ENCODE measurements at regions not wholly inside any gene's neighbourhood (a gene's known extent, or its start where the extent isn't known, plus 50 kb on each side); places are given as distances from the start of the nearest gene placed in this dataset.

DNA sequence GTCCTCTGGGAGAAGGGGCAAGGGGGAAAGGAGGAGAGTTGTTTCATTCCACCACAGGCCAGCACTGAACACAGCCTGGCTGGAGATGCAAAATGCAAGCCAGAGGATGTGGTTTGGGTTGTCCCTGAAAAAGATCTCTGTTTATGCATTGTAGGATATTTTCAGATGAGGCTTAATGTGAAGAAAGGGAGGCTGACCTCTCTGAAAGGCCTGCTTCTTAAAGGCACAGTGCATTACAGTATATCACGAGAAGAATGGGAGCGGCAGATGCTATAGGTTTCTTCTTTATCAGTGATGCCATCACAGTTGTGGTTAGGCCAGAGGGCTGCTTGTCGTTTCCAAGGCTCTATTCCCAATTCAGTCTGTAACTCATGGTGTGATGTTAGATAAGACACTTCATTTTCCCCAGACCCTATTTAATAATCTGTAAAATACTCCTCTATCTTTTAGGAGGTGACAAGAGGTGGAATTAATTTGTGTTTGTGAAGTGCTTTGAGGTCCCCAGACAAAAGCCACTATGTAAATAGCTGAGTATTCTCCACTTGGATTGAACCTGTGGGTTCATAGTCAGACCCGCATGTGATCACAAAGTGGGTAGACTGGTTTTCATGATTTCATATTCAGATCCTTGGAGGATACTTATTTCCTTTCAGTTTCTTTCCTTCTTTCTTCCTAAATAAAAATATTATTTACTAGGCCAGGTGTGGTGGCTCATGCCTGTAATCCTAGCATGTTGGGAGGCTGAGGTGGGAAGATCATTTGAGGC lies 76.5 kb upstream of the WDR26 start:
- ChIA-PET POLR2A (no interaction called here), CTCF (interaction anchor here (3.9 to 11.2 kb wide), 2 partner anchors 343 to 413 kb away, joined by 34 to 255 read pairs; no protein-coding TSS in a partner anchor)
- Histone ChIP-seq H3K4me3 (ENCODE audit: low read depth, low read length) (no peak overlapping the region), H3K27me3 (ENCODE audit: control insufficient read depth, insufficient read depth, low read length) (no peaks in the 10 kb centered on the region), H3K36me3 (ENCODE audit: control insufficient read depth, insufficient read depth, low read length) (no peaks in the 10 kb centered on the region)
- no peak for DNase-seq (ENCODE audit: low read depth)
- TF ChIP-seq, protein P1, sequence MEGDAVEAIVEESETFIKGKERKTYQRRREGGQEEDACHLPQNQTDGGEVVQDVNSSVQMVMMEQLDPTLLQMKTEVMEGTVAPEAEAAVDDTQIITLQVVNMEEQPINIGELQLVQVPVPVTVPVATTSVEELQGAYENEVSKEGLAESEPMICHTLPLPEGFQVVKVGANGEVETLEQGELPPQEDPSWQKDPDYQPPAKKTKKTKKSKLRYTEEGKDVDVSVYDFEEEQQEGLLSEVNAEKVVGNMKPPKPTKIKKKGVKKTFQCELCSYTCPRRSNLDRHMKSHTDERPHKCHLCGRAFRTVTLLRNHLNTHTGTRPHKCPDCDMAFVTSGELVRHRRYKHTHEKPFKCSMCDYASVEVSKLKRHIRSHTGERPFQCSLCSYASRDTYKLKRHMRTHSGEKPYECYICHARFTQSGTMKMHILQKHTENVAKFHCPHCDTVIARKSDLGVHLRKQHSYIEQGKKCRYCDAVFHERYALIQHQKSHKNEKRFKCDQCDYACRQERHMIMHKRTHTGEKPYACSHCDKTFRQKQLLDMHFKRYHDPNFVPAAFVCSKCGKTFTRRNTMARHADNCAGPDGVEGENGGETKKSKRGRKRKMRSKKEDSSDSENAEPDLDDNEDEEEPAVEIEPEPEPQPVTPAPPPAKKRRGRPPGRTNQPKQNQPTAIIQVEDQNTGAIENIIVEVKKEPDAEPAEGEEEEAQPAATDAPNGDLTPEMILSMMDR (IDR thresholded peaks at IDR 0.05; ENCODE audit: insufficient read depth, low read depth, low read length) = no peak

DNA sequence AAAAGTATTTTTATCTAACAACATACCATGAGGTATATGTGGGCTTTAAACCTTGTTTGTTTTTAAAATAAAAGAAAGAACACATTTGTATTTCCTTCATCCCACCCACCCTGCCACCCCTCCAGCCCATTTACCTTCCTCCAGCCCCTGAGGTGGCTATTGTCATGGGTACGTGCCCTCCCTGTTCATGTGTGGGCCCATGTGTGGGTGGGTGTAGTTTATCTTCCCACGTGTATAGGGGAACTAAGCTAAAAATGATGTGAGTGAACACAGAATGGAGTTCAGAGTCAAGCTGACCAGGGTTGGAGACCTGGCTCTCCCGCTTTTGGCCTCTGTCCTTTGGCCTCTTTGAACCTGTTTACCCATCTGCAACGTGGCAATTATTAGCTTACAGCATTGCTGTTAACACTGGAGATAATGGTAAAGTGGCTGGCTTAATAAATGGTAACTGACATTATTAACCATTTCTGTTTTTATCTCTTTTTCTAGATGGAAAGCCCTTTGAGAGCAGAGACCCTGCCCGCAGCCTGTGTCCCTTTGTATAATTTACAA lies 78.1 kb upstream of the WDR26 start:
- ChIA-PET CTCF (interaction anchor here (0.6 to 11.2 kb wide), 25 partner anchors 9 to 411 kb away, joined by 3 to 255 read pairs (median 4); no protein-coding TSS in a partner anchor), POLR2A (no interaction called here)
- Histone ChIP-seq H3K4me3 (ENCODE audit: low read depth, low read length) (no peak overlapping the region), H3K27me3 (ENCODE audit: control insufficient read depth, insufficient read depth, low read length) (no peaks in the 10 kb centered on the region), H3K36me3 (ENCODE audit: control insufficient read depth, insufficient read depth, low read length) (no peaks in the 10 kb centered on the region)
- no peak for DNase-seq (ENCODE audit: low read depth)
- TF ChIP-seq, protein P1 (IDR thresholded peaks at IDR 0.05; ENCODE audit: insufficient read depth, low read depth, low read length) = no peak

DNA sequence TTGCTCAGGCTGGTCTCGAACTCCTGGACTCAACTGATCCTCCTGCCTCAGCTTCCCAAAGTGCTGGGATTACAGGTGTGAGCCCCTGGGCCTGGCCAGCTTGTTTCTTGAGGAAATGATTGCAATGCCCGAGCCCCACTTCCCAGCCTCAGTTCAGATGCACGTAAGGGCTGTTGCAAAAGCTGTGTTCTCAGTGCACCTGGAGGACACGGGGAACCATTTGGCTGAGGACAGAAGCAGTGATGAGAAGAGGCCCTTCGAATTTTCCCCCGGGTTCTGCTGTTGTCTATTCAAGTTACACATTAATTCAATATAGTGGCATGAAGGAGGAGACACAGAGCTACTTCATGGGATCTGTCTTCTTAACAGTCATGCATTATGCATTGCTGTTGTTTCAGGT lies 78.8 kb upstream of the WDR26 start:
- ChIA-PET POLR2A (no interaction called here), CTCF (interaction anchor here (0.7 to 11.2 kb wide), 30 partner anchors 9 to 411 kb away, joined by 3 to 255 read pairs (median 4); no protein-coding TSS in a partner anchor)
- DNase-seq (ENCODE audit: low read depth) = no peak

DNA sequence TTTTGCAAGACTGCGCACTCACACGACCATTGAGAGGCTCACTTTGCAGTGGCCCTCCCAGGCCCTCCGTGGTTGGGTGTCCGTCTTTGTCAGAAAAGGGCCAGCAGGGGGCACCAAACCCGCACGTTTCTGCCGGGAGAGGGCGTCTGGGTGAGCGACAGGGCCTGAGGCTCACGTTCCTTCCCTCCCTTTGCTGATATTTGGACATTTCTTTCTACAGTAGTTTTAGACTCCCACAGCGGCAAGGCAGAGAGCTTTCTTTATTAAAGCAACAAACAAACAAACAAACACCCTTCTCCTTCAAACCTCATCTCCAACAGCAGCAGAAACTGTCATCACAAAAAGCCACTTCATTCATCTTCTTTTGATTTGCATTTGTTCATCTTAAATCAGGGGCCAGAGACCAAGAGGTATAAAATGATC lies 79.2 kb upstream of the WDR26 start:
- ChIA-PET POLR2A (no interaction called here), CTCF (interaction anchor here (0.7 to 11.2 kb wide), 33 partner anchors 10 to 410 kb away, joined by 3 to 255 read pairs (median 4); no protein-coding TSS in a partner anchor)
- H3K4me3 ChIP-seq (ENCODE audit: low read depth, low read length) = no peak overlapping the region
- DNase-seq (ENCODE audit: low read depth) = no peak
- H3K27me3 ChIP-seq (ENCODE audit: control insufficient read depth, insufficient read depth, low read length) = no peaks in the 10 kb centered on the region
- TF ChIP-seq, protein P1 (IDR thresholded peaks at IDR 0.05; ENCODE audit: insufficient read depth, low read depth, low read length) = peak; percentile 90
- no peaks in the 10 kb centered on the region for H3K36me3 ChIP-seq (ENCODE audit: control insufficient read depth, insufficient read depth, low read length)

More for the DNA sequence above, 78.8 kb upstream of the WDR26 start:
- Histone ChIP-seq H3K36me3 (ENCODE audit: control insufficient read depth, insufficient read depth, low read length) (no peaks in the 10 kb centered on the region), H3K4me3 (ENCODE audit: low read depth, low read length) (no peak overlapping the region), H3K27me3 (ENCODE audit: control insufficient read depth, insufficient read depth, low read length) (no peaks in the 10 kb centered on the region)
- TF ChIP-seq, protein P1 (IDR thresholded peaks at IDR 0.05; ENCODE audit: insufficient read depth, low read depth, low read length) = no peak

DNA sequence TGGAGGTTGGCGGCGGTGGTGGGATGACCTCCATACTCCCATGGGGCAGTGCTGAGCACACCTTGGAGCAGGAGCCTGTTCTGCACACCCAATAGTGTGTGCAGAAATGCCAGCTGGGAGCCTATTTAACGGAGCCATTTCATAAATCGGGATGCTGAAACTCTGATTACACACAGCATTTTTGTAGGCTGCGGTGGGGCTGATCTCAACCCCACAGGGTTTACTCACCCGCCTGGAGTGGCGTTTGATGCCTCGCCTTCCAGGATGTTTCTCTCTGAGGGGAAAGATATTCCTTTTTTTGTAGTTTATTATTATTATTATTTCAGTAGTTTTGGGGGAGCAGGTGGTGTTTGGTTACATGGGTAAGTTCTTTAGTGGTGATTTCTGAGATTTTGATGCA lies 82.6 kb upstream of the WDR26 start:
- no peak for DNase-seq (ENCODE audit: low read depth)
- TF ChIP-seq, protein P1 (IDR thresholded peaks at IDR 0.05; ENCODE audit: insufficient read depth, low read depth, low read length) = no peak
- H3K4me3 ChIP-seq (ENCODE audit: low read depth, low read length) = no peak overlapping the region
- ChIA-PET CTCF (interaction anchor here (1.4 to 11.2 kb wide), 3 partner anchors 8 to 405 kb away, joined by 4 to 255 read pairs (median 6); no protein-coding TSS in a partner anchor), POLR2A (no interaction called here)
- H3K36me3 ChIP-seq (ENCODE audit: control insufficient read depth, insufficient read depth, low read length) = no peaks in the 10 kb centered on the region
- H3K27me3 ChIP-seq (ENCODE audit: control insufficient read depth, insufficient read depth, low read length) = no peaks in the 10 kb centered on the region
